ENCODE measurements at regions not wholly inside any gene's neighbourhood (a gene's known extent, or its start where the extent isn't known, plus 50 kb on each side); places are given as distances from the start of the nearest gene placed in this dataset.
A peak's percentile ranks its signal among the peaks of the same experiment; 100 is the strongest.
"Not testable (repeated sequence)": the region's sequence is repeated elsewhere in the genome, so short reads cannot be mapped to it uniquely, and the experiment has no call there.

DNA sequence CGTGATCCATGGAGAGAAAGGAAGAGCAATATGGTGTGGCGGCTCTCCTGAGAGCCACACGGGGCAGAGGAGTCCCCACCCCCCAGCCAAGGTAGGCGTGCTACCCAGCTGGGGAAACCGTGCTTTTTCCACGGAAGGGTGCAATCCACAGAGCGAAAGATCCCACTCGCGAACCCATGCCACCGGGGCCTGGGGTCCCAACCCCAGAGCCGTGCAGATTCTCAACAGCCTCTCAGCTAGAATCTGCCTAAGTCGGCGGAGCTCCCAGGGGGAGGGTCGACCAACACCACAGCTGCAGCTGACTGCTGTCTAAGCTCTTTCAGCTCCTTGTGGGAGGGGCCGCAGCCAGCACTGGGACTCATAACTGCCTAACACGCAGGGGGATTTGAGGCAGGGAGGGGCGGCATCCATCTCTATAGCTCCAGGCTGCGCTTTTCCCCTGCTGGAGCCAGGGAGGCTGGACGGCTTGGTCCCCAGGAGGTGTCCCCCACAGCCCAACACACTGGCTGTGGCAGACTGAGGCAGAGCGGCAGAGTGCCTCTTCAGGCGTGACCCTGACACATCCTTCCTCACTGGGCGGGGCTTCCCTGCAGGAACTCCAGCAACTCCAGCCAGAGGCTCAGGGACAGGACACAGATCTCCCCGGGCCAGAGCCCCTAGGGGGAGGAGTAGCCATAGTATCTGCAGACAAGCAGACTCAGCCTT is 107.6 kb upstream of the ZBTB20 start:
- no peak for DNase-seq (ENCODE audit: low spot score)

- no peak for DNase-seq (ENCODE audit: low spot score)
These were observed 108.1 kb upstream of the ZBTB20 start for GRCh38 chr3:115255197-115255585.

DNA sequence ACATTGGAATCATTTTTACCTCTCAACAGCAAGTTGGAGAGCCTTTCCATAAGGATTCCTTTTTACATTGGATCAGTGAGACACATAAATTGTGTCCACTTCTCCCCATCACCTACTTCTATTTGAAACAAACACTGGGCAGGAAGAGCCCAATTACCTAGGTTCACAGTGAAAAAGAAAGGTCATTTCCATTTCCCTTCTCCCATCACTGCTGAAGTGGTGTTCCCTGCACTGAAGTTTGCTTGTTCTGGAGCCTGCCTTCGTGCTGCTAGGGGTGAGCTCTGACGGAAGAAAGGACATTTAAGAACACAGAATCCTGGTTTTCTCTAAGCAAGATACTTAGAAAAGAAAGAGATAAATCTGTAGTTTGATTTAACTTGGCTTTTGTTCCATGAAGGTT is 123.8 kb upstream of the ZBTB20 start:
- DNase-seq (ENCODE audit: low spot score), result no peak

GRCh38 chr3:115272036-115272824 is 125.1 kb upstream of the ZBTB20 start:
- DNase-seq (ENCODE audit: low spot score), result peak; percentile 46

DNA sequence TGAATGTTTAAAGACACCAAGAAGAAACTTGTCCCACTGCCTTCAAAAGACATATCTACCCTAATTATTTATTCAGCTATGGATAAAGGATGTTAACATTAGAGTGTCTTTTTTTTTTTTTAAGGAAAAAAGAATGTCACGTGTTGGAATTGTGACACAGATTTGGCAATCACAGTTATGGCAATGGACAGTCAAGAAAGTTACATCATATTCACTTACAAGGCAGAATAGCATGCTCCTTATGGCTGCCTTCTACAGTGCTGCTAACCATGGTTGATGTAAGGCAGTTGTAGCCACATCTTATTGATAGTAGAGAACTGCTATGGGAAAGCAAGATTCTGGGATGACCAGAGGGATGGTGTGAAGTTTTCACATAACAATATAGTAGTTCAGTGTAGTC is 128.8 kb upstream of the ZBTB20 start:
- no peak for DNase-seq (ENCODE audit: low spot score)

DNA sequence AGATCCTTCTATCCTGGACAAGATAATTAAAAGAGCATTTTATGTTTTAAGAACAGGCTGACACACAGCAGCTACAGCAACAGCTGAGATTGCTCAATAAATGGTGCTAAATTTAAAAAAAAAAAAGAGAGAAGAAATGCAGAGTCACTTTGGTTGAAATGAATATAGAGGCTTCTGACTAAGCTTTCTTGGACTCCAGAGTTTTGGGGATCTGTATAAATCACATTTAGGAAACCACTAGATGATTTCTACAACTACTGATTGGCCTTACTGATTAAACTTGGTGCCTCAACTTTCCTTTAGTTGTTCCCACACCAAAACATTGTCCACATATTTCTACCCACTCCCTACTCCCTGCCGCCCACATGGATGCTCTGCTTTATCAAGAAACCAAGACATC is 132.9 kb upstream of the ZBTB20 start:
- DNase-seq (ENCODE audit: low spot score), result no peak

DNA sequence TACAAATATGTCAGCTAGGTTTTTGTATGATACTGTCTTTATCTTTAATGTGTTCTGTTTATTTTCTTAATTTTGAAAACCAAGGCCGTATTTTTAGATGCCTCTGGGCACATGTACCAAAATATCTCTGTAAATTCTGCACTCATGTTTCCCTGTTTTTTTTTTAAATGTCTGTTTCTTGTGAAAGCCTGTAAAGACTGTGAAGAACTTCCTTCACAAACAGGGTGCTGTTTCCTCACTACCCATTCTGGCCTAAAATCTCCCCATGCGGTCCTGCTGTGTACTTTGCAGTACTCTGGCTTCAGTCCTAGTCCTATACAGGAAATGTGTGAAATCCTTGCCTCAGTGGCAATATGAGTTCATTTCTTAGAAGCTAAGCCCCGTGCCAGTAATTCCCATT is 133.4 kb upstream of the ZBTB20 start:
- no peak for DNase-seq (ENCODE audit: low spot score)

- no peak for DNase-seq (ENCODE audit: low spot score)
These were observed 134.9 kb upstream of the ZBTB20 start for GRCh38 chr3:115281697-115282675.

DNA sequence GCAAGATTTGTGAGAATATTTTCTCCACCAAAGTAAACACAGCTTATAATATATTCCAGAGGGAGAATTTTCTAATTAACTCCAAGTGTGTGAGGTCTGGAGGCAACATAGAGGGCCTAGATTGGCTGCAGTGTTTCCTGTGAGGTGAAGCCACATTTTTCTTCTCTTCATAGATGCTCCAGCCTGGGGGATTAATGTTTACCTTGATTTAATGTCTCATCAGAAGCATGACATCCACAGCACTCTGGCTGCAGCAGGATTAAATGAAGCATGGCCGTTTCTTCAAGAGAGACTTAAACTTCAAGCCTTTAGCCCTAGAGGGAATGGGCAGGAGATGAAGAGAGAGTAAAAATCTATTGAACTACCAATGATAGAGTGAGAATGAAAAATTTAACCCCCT is 137.9 kb upstream of the ZBTB20 start:
- no peak for DNase-seq (ENCODE audit: low spot score)

DNA sequence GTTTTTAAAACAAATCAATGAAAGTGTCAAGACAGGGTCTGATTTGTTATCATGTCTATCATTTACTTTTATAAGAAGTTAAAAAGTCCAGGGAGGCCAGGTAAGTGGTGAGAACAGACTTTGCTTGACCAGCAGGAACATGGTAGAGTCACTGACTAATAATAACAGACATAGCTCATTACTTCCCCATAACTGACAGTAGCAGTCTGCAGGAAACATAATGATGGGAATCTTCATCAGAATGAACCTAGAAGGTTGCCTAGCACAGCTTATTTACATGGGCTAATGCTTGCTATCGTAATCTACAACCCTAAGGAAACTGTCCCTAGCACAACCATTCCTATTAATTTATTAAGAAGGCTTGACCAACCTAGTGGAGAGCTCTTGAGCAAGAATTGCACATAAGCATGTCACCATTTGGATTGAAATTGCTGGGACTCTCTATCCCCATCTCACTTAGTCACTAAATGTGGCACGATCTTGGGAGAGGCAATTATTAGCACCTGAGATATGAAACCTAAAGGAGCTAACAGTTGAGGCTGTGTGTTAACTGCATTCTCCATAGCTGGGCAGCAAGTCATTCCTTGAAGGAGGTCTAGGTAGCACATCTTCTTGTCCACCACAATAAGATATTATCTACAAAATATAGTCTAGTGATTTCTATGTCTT is 139.6 kb upstream of the ZBTB20 start:
- no peak for DNase-seq (ENCODE audit: low spot score)

GRCh38 chr3:115287198-115287597 is 140.1 kb upstream of the ZBTB20 start:
- no peak for DNase-seq (ENCODE audit: low spot score)

- DNase-seq (ENCODE audit: low spot score), result no peak
These were observed 145.0 kb upstream of the ZBTB20 start for GRCh38 chr3:115292131-115292530.

- DNase-seq (ENCODE audit: low spot score), result no peak
These were observed 145.6 kb upstream of the ZBTB20 start for GRCh38 chr3:115292677-115293165.

- no peak for DNase-seq (ENCODE audit: low spot score)
These were observed 146.2 kb upstream of the ZBTB20 start for GRCh38 chr3:115293321-115293720.

DNA sequence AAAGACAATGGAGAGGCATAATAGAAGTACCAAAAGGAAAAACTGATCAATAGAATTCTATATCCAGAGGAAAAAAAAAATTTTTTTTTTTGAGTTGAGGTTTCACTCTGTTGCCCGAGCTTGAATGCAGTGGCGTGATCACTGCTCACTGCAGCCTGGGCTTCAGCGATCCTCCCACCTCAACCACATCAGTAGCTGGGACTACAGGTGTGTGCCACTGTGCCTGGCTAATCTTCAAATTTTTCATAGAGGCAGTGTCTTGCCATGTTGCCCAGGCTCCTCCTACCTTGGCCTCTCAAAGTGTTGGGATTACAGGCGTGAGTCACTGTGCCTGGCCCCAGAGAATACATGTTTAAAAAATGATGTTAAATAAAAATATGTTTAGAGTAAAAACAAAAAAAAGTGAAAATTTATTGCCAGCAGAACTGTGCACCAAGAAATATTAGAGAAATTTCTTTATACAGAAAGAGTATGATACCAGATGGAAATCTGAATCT is 154.3 kb upstream of the ZBTB20 start:
- no peak for DNase-seq (ENCODE audit: low spot score)

DNA sequence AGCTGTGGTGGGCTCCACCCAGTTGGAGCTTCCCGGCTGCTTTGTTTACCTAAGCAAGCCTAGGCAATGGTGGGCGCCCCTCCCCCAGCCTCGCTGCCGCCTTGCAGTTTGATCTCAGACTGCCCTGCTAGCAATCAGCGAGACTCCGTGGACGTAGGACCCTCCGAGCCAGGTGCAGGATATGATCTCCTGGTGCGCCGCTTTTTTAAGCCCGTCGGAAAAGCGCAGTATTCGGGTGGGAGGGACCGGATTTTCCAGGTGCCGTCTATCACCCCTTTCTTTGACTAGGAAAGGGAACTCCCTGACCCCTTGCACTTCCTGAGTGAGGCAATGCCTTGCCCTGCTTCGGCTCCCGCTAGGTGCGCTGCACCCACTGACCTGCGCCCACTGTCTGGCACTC is 170.9 kb upstream of the ZBTB20 start:
- not testable (repeated sequence) for DNase-seq (ENCODE audit: low spot score)

GRCh38 chr3:115321400-115321805 is 174.3 kb upstream of the ZBTB20 start:
- DNase-seq (ENCODE audit: low spot score), result no peak

DNA sequence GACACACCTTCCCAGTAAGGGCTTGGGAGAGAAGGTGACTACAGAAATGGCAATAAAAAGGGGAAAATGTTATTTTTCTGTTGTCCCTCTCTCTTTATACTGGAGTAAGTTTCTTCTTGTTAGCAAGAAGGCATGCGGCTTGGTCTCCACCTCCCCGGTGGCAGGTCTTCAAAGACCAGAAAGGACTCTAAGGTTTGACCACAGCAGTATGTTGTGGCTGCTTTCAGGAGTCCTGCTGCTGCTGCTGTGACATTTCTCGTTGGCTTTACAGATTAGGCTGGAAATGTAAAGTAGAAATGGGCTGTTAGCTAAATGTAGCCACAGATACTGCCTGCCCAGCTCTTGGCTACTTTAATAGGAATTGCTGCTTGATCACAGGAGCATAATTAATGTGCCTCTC is 175.8 kb upstream of the ZBTB20 start:
- DNase-seq (ENCODE audit: low spot score), result no peak

- DNase-seq (ENCODE audit: low spot score), result no peak
These were observed 176.3 kb upstream of the ZBTB20 start for GRCh38 chr3:115323380-115323779.

GRCh38 chr3:115324056-115324455 is 177.0 kb upstream of the ZBTB20 start:
- DNase-seq (ENCODE audit: low spot score), result no peak

DNA sequence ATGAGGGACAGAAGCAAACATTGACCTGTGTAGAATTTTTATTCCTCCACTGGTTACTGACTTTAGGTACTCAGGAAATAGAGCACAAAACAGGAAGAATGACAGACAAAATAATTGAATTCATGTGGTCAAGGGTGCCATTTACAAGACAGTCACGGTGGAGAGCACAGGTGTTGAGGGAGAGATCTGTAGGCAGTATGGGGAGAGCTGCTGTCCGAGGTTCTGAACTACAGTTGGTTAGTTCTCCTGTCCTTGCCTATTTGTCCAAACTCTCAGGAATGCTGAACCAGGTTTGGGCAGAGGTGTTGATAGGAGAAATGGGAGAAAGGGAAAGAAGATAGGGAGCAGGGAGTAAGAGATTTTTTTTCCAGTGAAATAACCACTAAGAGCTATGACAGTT is 178.5 kb upstream of the ZBTB20 start:
- DNase-seq (ENCODE audit: low spot score), result peak; percentile 9

DNA sequence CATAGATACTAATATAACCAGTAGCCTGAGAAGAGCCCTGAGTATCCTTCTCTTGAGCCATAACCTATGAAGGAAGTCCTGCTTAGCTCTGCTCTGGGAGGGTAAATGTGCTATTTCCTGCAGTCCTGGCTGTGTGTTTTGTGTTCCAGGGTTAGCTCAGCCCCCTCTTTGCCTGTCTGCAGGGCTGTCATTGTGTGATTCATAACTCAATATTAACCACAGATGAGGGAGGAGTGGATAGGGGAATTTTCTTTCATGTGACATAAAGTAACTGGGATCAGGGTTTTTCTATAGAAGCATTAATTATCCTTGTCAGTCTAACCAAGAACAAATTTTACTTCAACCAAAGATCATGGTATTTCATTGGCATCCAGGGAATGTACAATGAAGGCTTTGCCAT is 183.3 kb upstream of the ZBTB20 start:
- DNase-seq (ENCODE audit: low spot score), result peak; percentile 15

All from AG08396 (cell line).